PC-9 (cell line): ENCODE measurements at regions not wholly inside any gene's neighbourhood (a gene's known extent, or its start where the extent isn't known, plus 50 kb on each side); places are given as distances from the start of the nearest gene placed in this dataset.

Experiments
- BruUV-seq: library from RNA; stranded (reverse); fragments of 400-500 nt; replicated peaks from 2 replicates; lab custom pipeline; 2021; lab: Mats Ljungman, UMichigan
- CTCF ChIA-PET: fragments of 300-600 bp; sonication (Branson Sonifier 250); formaldehyde crosslinking; loops from one replicate; lab custom pipeline; 2022; ENCODE audit warnings: antibody characterized with exemption; lab: Charles Lee
- POLR2A ChIA-PET: fragments of 300-600 bp; sonication (Branson Sonifier 250); formaldehyde crosslinking; loops from one replicate; lab custom pipeline; 2022; ENCODE audit warnings: antibody characterized with exemption; ENCODE audit not compliant: unreplicated experiment; lab: Charles Lee
- DNase-seq, 2 experiments: peaks; one replicate each; pipeline versions ENCODE4 v3.0.0 to v3.0.0-alpha.2; 2015 to 2022; ENCODE audit warnings: mixed read lengths in 1 of 2
- H2AFZ ChIP-seq: fragments of 200-600 bp; sonication (generic); 2 replicates; pipeline ENCODE4 v1.8.1; 2017; ENCODE audit warnings: antibody characterized with exemption
- H3F3A ChIP-seq: fragments of 200-600 bp; sonication (generic); 2 replicates; pipeline ENCODE4 v1.8.1; 2017; ENCODE audit warnings: antibody characterized with exemption, mild to moderate bottlenecking, low read depth; ENCODE audit not compliant: insufficient read depth
- H3K27ac ChIP-seq: fragments of 200-600 bp; sonication (generic); 2 replicates; pipeline ENCODE4 v1.6.1; 2016; ENCODE audit warnings: mixed run types
- H3K27me3 ChIP-seq: fragments of 200-600 bp; sonication (generic); 2 replicates; pipeline ENCODE4 v1.6.1; 2016; ENCODE audit warnings: low read depth, mixed run types; ENCODE audit not compliant: insufficient read depth
- H3K36me3 ChIP-seq: fragments of 200-600 bp; sonication (generic); 2 replicates; pipeline ENCODE4 v1.6.1; 2016; ENCODE audit warnings: low read depth, mixed run types
- H3K4me1 ChIP-seq: fragments of 200-600 bp; sonication (generic); replicated peaks from 2 replicates; pipeline ENCODE4 v1.6.1; 2016; ENCODE audit warnings: mixed run types; ENCODE audit not compliant: insufficient read depth
- H3K4me2 ChIP-seq: fragments of 200-600 bp; sonication (generic); 2 replicates; pipeline ENCODE4 v1.6.1; 2017; ENCODE audit warnings: mixed run types
- H3K4me3 ChIP-seq: fragments of 200-600 bp; sonication (generic); 2 replicates; pipeline ENCODE4 v1.6.1; 2016; ENCODE audit warnings: mixed run types
- H3K79me2 ChIP-seq: fragments of 200-600 bp; sonication (generic); 2 replicates; pipeline ENCODE4 v1.6.1; 2017; ENCODE audit warnings: low read depth, mixed run types
- H3K9me2 ChIP-seq: fragments of 200-600 bp; sonication (generic); 2 replicates; pipeline ENCODE4 v1.8.1; 2017; ENCODE audit warnings: mild to moderate bottlenecking; ENCODE audit not compliant: insufficient read depth
- H3K9me3 ChIP-seq: fragments of 200-600 bp; sonication (generic); 2 replicates; pipeline ENCODE4 v1.8.1; 2016; ENCODE audit warnings: low read depth; ENCODE audit not compliant: insufficient read depth
- H4K20me1 ChIP-seq: fragments of 200-600 bp; sonication (generic); 2 replicates; pipeline ENCODE4 v1.8.1; 2017; ENCODE audit not compliant: insufficient read depth
- CTCF ChIP-seq: fragments of 200-600 bp; sonication (generic); conservative IDR thresholded peaks from 2 replicates; pipeline ENCODE4 v1.6.1; 2017; ENCODE audit warnings: mixed run types, antibody characterized with exemption, mild to moderate bottlenecking, moderate library complexity
- EZH2 ChIP-seq: fragments of 200-600 bp; sonication (generic); IDR thresholded peaks from 2 replicates; pipeline ENCODE4 v1.8.0; 2017; ENCODE audit warnings: antibody characterized with exemption, low read depth
- intact Hi-C: fragments of 100-400 bp; cut with micrococcal nuclease; formaldehyde crosslinking; loops from one replicate; pipeline ENCODE4 v1.10.0; 2022; ENCODE audit not compliant: unreplicated experiment

GRCh38 chr3:137079571-137079970 lies 121.8 kb downstream of the IL20RB start:
- Histone ChIP-seq H3K4me1 (no peaks in the 10 kb centered on the region), H2AFZ (no peak overlapping the region), H3K27ac (no peak overlapping the region), H3K36me3 (no peaks in the 10 kb centered on the region), H3K4me3 (no peak overlapping the region), H3K79me2 (no peaks in the 10 kb centered on the region), H3K9me2 (no peaks in the 10 kb centered on the region), H3K4me2 (no peak overlapping the region), H3K9me3 (no peaks in the 10 kb centered on the region), H4K20me1 (no peaks in the 10 kb centered on the region), H3F3A (no peaks in the 10 kb centered on the region), H3K27me3 (peaks cover 49% of the 10 kb centered on the region)
- BruUV-seq, result no TSS peak
- TF ChIP-seq CTCF (no peak), EZH2 (no peak)
- intact Hi-C loops, result no loop called here
- ChIA-PET POLR2A (no interaction called here), CTCF (no interaction called here)
- DNase-seq, result no peak

GRCh38 chr3:137081711-137082110 lies 123.9 kb downstream of the IL20RB start:
- Histone ChIP-seq H3K79me2 (no peaks in the 10 kb centered on the region), H3K4me2 (no peak overlapping the region), H3K9me2 (no peaks in the 10 kb centered on the region), H3K27me3 (peaks cover 37% of the 10 kb centered on the region), H3K4me1 (no peaks in the 10 kb centered on the region), H3K36me3 (no peaks in the 10 kb centered on the region), H4K20me1 (no peaks in the 10 kb centered on the region), H3F3A (no peaks in the 10 kb centered on the region), H3K27ac (no peak overlapping the region), H3K4me3 (no peak overlapping the region), H3K9me3 (no peaks in the 10 kb centered on the region), H2AFZ (no peak overlapping the region)
- DNase-seq, result no peak
- POLR2A ChIA-PET, result interaction anchor here (0.7 kb wide), 1 partner anchor 528 kb away, joined by 5 read pairs; no protein-coding TSS in a partner anchor
- no peak for TF ChIP-seq EZH2
- no peak for TF ChIP-seq CTCF
- CTCF ChIA-PET, result no interaction called here
- no TSS peak for BruUV-seq
- intact Hi-C loops, result no loop called here

DNA sequence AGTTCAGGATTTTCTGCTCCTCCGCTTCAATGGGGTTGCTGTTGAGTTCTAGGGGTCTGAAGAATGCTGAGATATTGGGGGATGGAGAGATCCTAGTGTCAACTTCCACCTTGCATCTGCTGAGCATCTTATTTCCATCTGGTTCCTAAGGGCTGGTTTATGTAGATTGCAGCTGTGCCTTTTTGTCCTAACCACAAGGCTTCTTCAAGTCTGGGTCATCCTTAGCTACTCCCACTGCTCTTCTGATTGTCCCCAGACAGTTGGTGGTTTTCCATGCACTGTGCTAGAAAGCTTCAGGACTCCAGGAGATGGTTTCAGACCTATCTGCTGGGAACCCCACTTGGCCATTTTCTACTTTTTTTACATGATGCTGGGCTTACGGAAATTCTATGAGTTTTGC lies 125.0 kb downstream of the IL20RB start:
- Histone ChIP-seq H3K79me2 (no peaks in the 10 kb centered on the region), H3K4me1 (no peaks in the 10 kb centered on the region), H3K4me2 (no peak overlapping the region), H3K4me3 (no peak overlapping the region), H4K20me1 (no peaks in the 10 kb centered on the region), H3K27ac (no peak overlapping the region), H3K9me2 (no peaks in the 10 kb centered on the region), H2AFZ (no peak overlapping the region), H3K36me3 (no peaks in the 10 kb centered on the region), H3K9me3 (no peaks in the 10 kb centered on the region), H3F3A (no peaks in the 10 kb centered on the region), H3K27me3 (peaks cover 28% of the 10 kb centered on the region; the same call in 1 of the 2 replicates)
- ChIA-PET CTCF (no interaction called here), POLR2A (no interaction called here)
- intact Hi-C loops, result no loop called here
- BruUV-seq, result no TSS peak
- DNase-seq, result no peak
- no peak for TF ChIP-seq EZH2
- TF ChIP-seq CTCF, result no peak
